ENCODE measurements at regions not wholly inside any gene's neighbourhood (a gene's known extent, or its start where the extent isn't known, plus 50 kb on each side); places are given as distances from the start of the nearest gene placed in this dataset.

DNA sequence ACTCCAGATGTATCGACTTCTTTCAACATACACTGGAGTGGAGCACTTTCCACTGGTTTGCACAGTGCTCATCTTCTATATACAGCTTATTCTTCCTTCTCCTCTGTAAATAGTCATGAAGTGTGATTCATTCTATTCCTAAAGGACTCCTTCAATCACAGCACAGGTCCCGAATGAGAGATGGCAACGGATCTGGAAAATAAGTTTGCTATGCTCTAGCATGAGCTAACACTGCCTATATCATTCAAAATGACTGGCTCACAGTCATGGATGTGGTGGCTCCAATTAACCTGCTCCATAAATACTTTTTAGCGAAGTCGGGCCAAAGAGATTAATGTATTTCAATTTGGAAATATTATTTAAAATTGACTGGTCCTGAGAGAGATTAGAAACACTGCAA is 272.1 kb upstream of the CDH6 start:
- TF ChIP-seq NFIC (IDR thresholded peaks at IDR 0.05) = no peak
- no peak for TF ChIP-seq EGR1 (IDR thresholded peaks at IDR 0.05)
- no peak for TF ChIP-seq TAF1 (IDR thresholded peaks at IDR 0.05; ENCODE audit: low read depth)
- TF ChIP-seq EP300 (IDR thresholded peaks at IDR 0.05; ENCODE audit: borderline replicate concordance) = no peak
- no peak for TF ChIP-seq ZBTB7A (IDR thresholded peaks at IDR 0.05; ENCODE audit: low read depth)
- TF ChIP-seq MAX (IDR thresholded peaks at IDR 0.05) = no peak
- TF ChIP-seq TCF12 (IDR thresholded peaks at IDR 0.05; ENCODE audit: low read depth) = no peak
- no peak for TF ChIP-seq RAD21 (IDR thresholded peaks at IDR 0.05; ENCODE audit: low read depth)
- TF ChIP-seq CREB1 (IDR thresholded peaks at IDR 0.05; ENCODE audit: low read depth) = no peak
- TF ChIP-seq TEAD4 (IDR thresholded peaks at IDR 0.05) = no peak

DNA sequence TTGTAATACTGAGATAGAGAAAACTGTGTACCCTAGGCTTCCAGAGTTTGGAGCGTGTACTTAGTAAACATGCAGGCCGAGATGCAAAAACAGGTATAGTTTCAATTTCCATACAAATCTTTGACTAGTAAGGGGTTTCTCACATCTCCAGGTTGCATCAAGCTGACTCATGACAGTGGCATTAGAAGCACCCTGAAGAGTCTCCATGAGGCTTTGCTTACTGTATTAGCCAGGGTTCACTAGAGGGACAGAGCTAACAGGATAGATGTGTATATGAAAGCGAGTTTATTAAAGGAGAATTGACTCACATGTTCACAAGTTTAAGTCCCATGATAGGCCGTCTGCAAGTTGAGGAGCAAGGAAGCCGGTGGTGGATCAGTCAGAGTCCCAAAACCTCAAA is 275.3 kb upstream of the CDH6 start:
- TF ChIP-seq ZBTB7A (IDR thresholded peaks at IDR 0.05; ENCODE audit: low read depth) (no peak), FOXM1 (IDR thresholded peaks at IDR 0.05; ENCODE audit: borderline replicate concordance, low read depth) (no peak)

DNA sequence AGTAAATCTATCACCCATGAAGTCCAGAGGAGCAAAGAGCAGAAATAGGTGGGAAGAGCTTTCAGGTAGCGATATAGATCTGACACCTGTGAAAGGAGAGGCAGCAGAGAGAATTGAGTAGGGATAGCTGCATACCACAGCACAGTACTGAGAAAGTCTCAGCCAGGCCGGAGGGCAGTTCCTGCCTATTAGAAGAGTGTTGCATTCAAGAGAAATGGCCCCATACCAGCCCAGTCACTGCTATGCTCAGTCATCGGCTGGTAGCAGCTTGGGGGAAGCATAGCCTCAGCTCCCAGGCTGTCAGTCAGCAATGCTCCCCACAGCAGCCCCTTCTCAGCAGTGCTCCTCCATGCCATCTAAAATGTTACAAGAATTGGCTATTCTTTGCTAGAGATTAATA is 285.1 kb upstream of the CDH6 start:
- TF ChIP-seq EGR1 (IDR thresholded peaks at IDR 0.05) = no peak
- no peak for TF ChIP-seq TCF12 (IDR thresholded peaks at IDR 0.05; ENCODE audit: low read depth)
- no peak for TF ChIP-seq NFIC (IDR thresholded peaks at IDR 0.05)
- TF ChIP-seq, protein P1, sequence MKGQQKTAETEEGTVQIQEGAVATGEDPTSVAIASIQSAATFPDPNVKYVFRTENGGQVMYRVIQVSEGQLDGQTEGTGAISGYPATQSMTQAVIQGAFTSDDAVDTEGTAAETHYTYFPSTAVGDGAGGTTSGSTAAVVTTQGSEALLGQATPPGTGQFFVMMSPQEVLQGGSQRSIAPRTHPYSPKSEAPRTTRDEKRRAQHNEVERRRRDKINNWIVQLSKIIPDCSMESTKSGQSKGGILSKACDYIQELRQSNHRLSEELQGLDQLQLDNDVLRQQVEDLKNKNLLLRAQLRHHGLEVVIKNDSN (IDR thresholded peaks at IDR 0.05) = no peak
- TF ChIP-seq CEBPB (IDR thresholded peaks at IDR 0.05) = no peak
- no peak for TF ChIP-seq TEAD4 (IDR thresholded peaks at IDR 0.05)
- TF ChIP-seq, protein P2, sequence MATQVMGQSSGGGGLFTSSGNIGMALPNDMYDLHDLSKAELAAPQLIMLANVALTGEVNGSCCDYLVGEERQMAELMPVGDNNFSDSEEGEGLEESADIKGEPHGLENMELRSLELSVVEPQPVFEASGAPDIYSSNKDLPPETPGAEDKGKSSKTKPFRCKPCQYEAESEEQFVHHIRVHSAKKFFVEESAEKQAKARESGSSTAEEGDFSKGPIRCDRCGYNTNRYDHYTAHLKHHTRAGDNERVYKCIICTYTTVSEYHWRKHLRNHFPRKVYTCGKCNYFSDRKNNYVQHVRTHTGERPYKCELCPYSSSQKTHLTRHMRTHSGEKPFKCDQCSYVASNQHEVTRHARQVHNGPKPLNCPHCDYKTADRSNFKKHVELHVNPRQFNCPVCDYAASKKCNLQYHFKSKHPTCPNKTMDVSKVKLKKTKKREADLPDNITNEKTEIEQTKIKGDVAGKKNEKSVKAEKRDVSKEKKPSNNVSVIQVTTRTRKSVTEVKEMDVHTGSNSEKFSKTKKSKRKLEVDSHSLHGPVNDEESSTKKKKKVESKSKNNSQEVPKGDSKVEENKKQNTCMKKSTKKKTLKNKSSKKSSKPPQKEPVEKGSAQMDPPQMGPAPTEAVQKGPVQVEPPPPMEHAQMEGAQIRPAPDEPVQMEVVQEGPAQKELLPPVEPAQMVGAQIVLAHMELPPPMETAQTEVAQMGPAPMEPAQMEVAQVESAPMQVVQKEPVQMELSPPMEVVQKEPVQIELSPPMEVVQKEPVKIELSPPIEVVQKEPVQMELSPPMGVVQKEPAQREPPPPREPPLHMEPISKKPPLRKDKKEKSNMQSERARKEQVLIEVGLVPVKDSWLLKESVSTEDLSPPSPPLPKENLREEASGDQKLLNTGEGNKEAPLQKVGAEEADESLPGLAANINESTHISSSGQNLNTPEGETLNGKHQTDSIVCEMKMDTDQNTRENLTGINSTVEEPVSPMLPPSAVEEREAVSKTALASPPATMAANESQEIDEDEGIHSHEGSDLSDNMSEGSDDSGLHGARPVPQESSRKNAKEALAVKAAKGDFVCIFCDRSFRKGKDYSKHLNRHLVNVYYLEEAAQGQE (IDR thresholded peaks at IDR 0.05; ENCODE audit: low read depth) = no peak
- TF ChIP-seq ZBTB7A (IDR thresholded peaks at IDR 0.05; ENCODE audit: low read depth) = no peak
- TF ChIP-seq RAD21 (IDR thresholded peaks at IDR 0.05; ENCODE audit: low read depth) = no peak
- no peak for TF ChIP-seq FOXM1 (IDR thresholded peaks at IDR 0.05; ENCODE audit: borderline replicate concordance, low read depth)
- TF ChIP-seq MAX (IDR thresholded peaks at IDR 0.05) = no peak
- TF ChIP-seq YY1 (IDR thresholded peaks at IDR 0.05; ENCODE audit: low read depth) = no peak
- no peak for TF ChIP-seq TAF1 (IDR thresholded peaks at IDR 0.05; ENCODE audit: low read depth)
- TF ChIP-seq EP300 (IDR thresholded peaks at IDR 0.05; ENCODE audit: borderline replicate concordance) = no peak
- no peak for TF ChIP-seq CREB1 (IDR thresholded peaks at IDR 0.05; ENCODE audit: low read depth)

- TF ChIP-seq CEBPB (IDR thresholded peaks at IDR 0.05) (no peak), TAF1 (IDR thresholded peaks at IDR 0.05; ENCODE audit: low read depth) (no peak), RAD21 (IDR thresholded peaks at IDR 0.05; ENCODE audit: low read depth) (no peak), ZBTB7A (IDR thresholded peaks at IDR 0.05; ENCODE audit: low read depth) (no peak)
These were observed 293.1 kb upstream of the CDH6 start for GRCh38 chr5:30900367-30900766.

- TF ChIP-seq EGR1 (IDR thresholded peaks at IDR 0.05) (no peak), TEAD4 (IDR thresholded peaks at IDR 0.05) (no peak), TAF1 (IDR thresholded peaks at IDR 0.05; ENCODE audit: low read depth) (no peak), YY1 (IDR thresholded peaks at IDR 0.05; ENCODE audit: low read depth) (no peak), CEBPB (IDR thresholded peaks at IDR 0.05) (no peak), TCF12 (IDR thresholded peaks at IDR 0.05; ENCODE audit: low read depth) (no peak)
- TF ChIP-seq, protein P1 (IDR thresholded peaks at IDR 0.05) = no peak
These were observed 298.7 kb upstream of the CDH6 start for GRCh38 chr5:30894811-30895210.

DNA sequence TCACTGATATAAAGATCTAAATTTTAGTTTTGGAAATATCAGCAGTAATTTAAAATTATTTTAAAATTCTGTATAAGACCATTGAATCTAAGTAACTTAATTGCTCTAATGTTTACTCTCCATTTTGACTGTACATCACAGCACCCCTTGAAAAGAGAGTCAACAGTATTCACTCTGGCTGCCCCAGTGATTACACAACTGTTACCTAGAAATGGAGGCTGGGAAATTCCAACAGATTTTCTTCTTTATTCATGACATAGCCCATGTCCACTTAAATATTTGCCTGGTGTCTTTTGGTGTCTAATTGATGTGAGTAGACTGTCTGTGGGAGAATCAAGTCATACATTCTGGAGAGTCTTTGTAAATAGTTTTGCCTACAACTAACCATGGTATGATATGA is 301.8 kb upstream of the CDH6 start:
- no peak for TF ChIP-seq EP300 (IDR thresholded peaks at IDR 0.05; ENCODE audit: borderline replicate concordance)
- no peak for TF ChIP-seq TEAD4 (IDR thresholded peaks at IDR 0.05)
- TF ChIP-seq ZBTB7A (IDR thresholded peaks at IDR 0.05; ENCODE audit: low read depth) = no peak
- TF ChIP-seq NFIC (IDR thresholded peaks at IDR 0.05) = no peak

DNA sequence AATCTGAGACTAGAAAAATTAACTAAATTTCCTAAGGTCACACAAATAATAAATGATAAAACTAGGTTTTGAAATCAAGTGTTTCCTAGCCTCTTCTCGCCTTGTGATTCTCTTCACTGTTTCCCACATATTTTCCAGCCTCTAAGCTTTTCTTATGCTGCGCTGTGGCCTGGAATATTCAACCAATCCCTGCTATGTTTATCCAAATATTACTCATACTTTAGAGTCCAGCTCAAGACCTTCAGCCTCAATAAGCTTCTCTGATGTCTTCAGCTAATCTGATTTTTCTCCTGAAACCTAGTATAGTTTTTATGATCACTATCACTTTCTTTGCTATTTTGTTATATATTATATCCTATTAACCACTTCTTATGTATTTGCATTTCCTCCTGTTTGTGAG is 303.1 kb upstream of the CDH6 start:
- TF ChIP-seq CEBPB (IDR thresholded peaks at IDR 0.05) = no peak
- TF ChIP-seq RAD21 (IDR thresholded peaks at IDR 0.05; ENCODE audit: low read depth) = no peak
- TF ChIP-seq YY1 (IDR thresholded peaks at IDR 0.05; ENCODE audit: low read depth) = no peak
- no peak for TF ChIP-seq EGR1 (IDR thresholded peaks at IDR 0.05)
- TF ChIP-seq FOXM1 (IDR thresholded peaks at IDR 0.05; ENCODE audit: borderline replicate concordance, low read depth) = no peak
- no peak for TF ChIP-seq TCF12 (IDR thresholded peaks at IDR 0.05; ENCODE audit: low read depth)
- TF ChIP-seq MAX (IDR thresholded peaks at IDR 0.05) = no peak
- TF ChIP-seq EP300 (IDR thresholded peaks at IDR 0.05; ENCODE audit: borderline replicate concordance) = no peak
- no peak for TF ChIP-seq NFIC (IDR thresholded peaks at IDR 0.05)
- TF ChIP-seq, protein P2 (IDR thresholded peaks at IDR 0.05; ENCODE audit: low read depth) = no peak
- TF ChIP-seq CREB1 (IDR thresholded peaks at IDR 0.05; ENCODE audit: low read depth) = no peak
- no peak for TF ChIP-seq TEAD4 (IDR thresholded peaks at IDR 0.05)
- TF ChIP-seq, protein P1 (IDR thresholded peaks at IDR 0.05) = no peak
- no peak for TF ChIP-seq ZBTB7A (IDR thresholded peaks at IDR 0.05; ENCODE audit: low read depth)
- no peak for TF ChIP-seq TAF1 (IDR thresholded peaks at IDR 0.05; ENCODE audit: low read depth)

All from Ishikawa (cell line).